Pancreas (tissue), 10 donors: ENCODE measurements at regions not wholly inside any gene's neighbourhood (a gene's known extent, or its start where the extent isn't known, plus 50 kb on each side); places are given as distances from the start of the nearest gene placed in this dataset.
A peak's percentile ranks its signal among the peaks of the same experiment; 100 is the strongest.
"Not testable (repeated sequence)": the region's sequence is repeated elsewhere in the genome, so short reads cannot be mapped to it uniquely, and the experiment has no call there.

Source experiments
- ATAC-seq, 4 donors: fragments of 200-7000 bp; cut with Tn5 transposase; one replicate each; pipeline versions ENCODE4 v1.8.0 to v1.9.1; 2020; ENCODE audit warnings: mild to moderate bottlenecking in 4 of 4, moderate library complexity in 4 of 4
- DNase-seq, 6 donors: peaks; one replicate each; pipeline ENCODE4 v3.0.0-alpha.2; 2020
- FAIRE-seq: peaks from 2 replicates; lab custom pipeline; 2012; peaks lifted over from hg19 to GRCh38; lab: Jason Lieb, UNC
- H3K27ac ChIP-seq, 4 donors: fragments of 200-600 bp; sonication (generic); 1 replicate in 3 of 4; 2 replicates in 1 of 4; pipeline versions ENCODE4 v1.5.0 to v1.8.0; 2020
- H3K27me3 ChIP-seq, 4 donors: fragments of 200-600 bp; one replicate each; pipeline ENCODE4 v1.8.0; 2021
- H3K36me3 ChIP-seq, 3 donors: fragments of 200-600 bp; sonication (generic) in 1 of 3; one replicate each; pipeline versions ENCODE4 v1.5.0 to v1.8.0; 2020 to 2021
- H3K4me1 ChIP-seq, 3 donors: fragments of 200-600 bp; one replicate each; pipeline ENCODE4 v1.8.0; 2021
- H3K4me3 ChIP-seq, 4 donors: fragments of 200-600 bp; sonication (generic) in 2 of 4; one replicate each; pipeline versions ENCODE4 v1.5.0 to v1.8.0; 2020 to 2021
- H3K9me3 ChIP-seq, 4 donors: fragments of 200-600 bp; one replicate each; pipeline ENCODE4 v1.8.0; 2021
- CTCF ChIP-seq, 4 donors: fragments of 200-600 bp; sonication (generic) in 3 of 4; IDR thresholded peaks; one replicate each; pipeline versions ENCODE4 v1.5.0 to v1.8.0; 2021; ENCODE audit warnings: antibody characterized with exemption in 4 of 4
- WGBS, 2 donors: extraction: QIAGEN DNeasy Blood & Tissue Kit; methylation state at CpG; one replicate each; pipeline ENCODE4 v1.1.7; 2013; 5-methylcytosine and 5-hydroxymethylcytosine counted together
- intact Hi-C, 3 donors: fragments of 100-400 bp; cut with DNase I; formaldehyde crosslinking; loops; one replicate each; pipeline versions ENCODE4 v1.11.1 to v1.14.2; 2022
- donor health status: healthy with polysubstance abuse.
- donor health status: DM: no; HTN: no; CAD: no; lungs with moderate emphysema.
- donor health status: DM: no; HTN: no; CAD: no.
- donor health status: control.
- donor health status: control.
- donor health status: Bipolar disorder and iron deficiency.
- donor health status: DM: yes; HTN: yes; CAD: no.
- donor health status: DM: no; HTN: no; CAD: no.
- donor health status: DM: no; HTN: no; CAD: no.
- donor health status: DM: yes; HTN: yes; CAD: no.

GRCh38 chr9:124146031-124146561, 111.7 kb upstream of the NEK6 start:
- no peak overlapping the region for H3K4me3 ChIP-seq
- WGBS, 2 donors: 81% methylated on average over 4 of the region's 4 CpGs

GRCh38 chr9:124149992-124150391, 107.8 kb upstream of the NEK6 start:
- FAIRE-seq (no peak), ATAC-seq (no peak), DNase-seq (no peak)
- intact Hi-C loops: no loop called here
- H3K4me1 ChIP-seq: no peaks in the 10 kb centered on the region
- H3K9me3 ChIP-seq: no peaks in the 10 kb centered on the region
- no peak overlapping the region for H3K27ac ChIP-seq
- 24 to 33% methylated on average over 1 of the region's 1 CpG for WGBS, 2 donors
- no peaks in the 10 kb centered on the region for H3K36me3 ChIP-seq
- no peak for TF ChIP-seq CTCF (IDR thresholded peaks at IDR 0.05)
- H3K27me3 ChIP-seq: no peaks in the 10 kb centered on the region
- H3K4me3 ChIP-seq: no peak overlapping the region

More at GRCh38 chr9:124146031-124146561, 111.7 kb upstream of the NEK6 start:
- Histone ChIP-seq H3K27me3 (no peaks in the 10 kb centered on the region), H3K4me1 (no peaks in the 10 kb centered on the region), H3K36me3 (no peaks in the 10 kb centered on the region), H3K27ac (no peak overlapping the region), H3K9me3 (no peaks in the 10 kb centered on the region)
- no peak for DNase-seq
- TF ChIP-seq CTCF (IDR thresholded peaks at IDR 0.05): no peak
- ATAC-seq: no peak
- no peak for FAIRE-seq
- intact Hi-C loops: no loop called here

GRCh38 chr9:124163760-124164255, 93.9 kb upstream of the NEK6 start:
- intact Hi-C loops: no loop called here
- no peaks in the 10 kb centered on the region for H3K27me3 ChIP-seq
- no peak for DNase-seq
- no peak overlapping the region for H3K4me3 ChIP-seq
- no peak for TF ChIP-seq CTCF (IDR thresholded peaks at IDR 0.05)
- WGBS, 2 donors: 42 to 44% methylated on average over 2 of the region's 2 CpGs
- H3K4me1 ChIP-seq: no peaks in the 10 kb centered on the region
- no peak for ATAC-seq
- FAIRE-seq: no peak
- H3K9me3 ChIP-seq: no peaks in the 10 kb centered on the region
- no peaks in the 10 kb centered on the region for H3K36me3 ChIP-seq
- H3K27ac ChIP-seq: no peak overlapping the region

GRCh38 chr9:124164811-124165210, 92.9 kb upstream of the NEK6 start:
- Histone ChIP-seq H3K36me3 (no peaks in the 10 kb centered on the region), H3K4me1 (no peaks in the 10 kb centered on the region), H3K4me3 (no peak overlapping the region), H3K9me3 (no peaks in the 10 kb centered on the region), H3K27me3 (no peaks in the 10 kb centered on the region), H3K27ac (no peak overlapping the region)
- no peak for DNase-seq
- no peak for TF ChIP-seq CTCF (IDR thresholded peaks at IDR 0.05)
- intact Hi-C loops: no loop called here
- 61 to 67% methylated on average over 5 of the region's 5 CpGs for WGBS, 2 donors
- FAIRE-seq: no peak
- ATAC-seq: peak in 1 of 4 donors; percentile 20

- Histone ChIP-seq H3K27me3 (no peaks in the 10 kb centered on the region), H3K36me3 (no peaks in the 10 kb centered on the region), H3K4me1 (no peaks in the 10 kb centered on the region), H3K27ac (no peak overlapping the region), H3K4me3 (no peak overlapping the region), H3K9me3 (no peaks in the 10 kb centered on the region)
- 80 to 93% methylated on average over 5 of the region's 5 CpGs for WGBS, 2 donors
- no peak for TF ChIP-seq CTCF (IDR thresholded peaks at IDR 0.05)
- DNase-seq (no peak), ATAC-seq (peak in 1 of 4 donors; percentile 29), FAIRE-seq (no peak)
- intact Hi-C loops: no loop called here
These were observed 83.3 kb upstream of the NEK6 start for GRCh38 chr9:124174433-124174832.

- H3K27ac ChIP-seq, DNase-seq, H3K36me3 ChIP-seq, H3K4me1 ChIP-seq, FAIRE-seq, H3K9me3 ChIP-seq, ATAC-seq, intact Hi-C loops, H3K27me3 ChIP-seq, H3K4me3 ChIP-seq: not testable (repeated sequence)
- WGBS, 2 donors: 94 to 96% methylated on average over 7 of the region's 7 CpGs
These were observed 80.2 kb upstream of the NEK6 start for GRCh38 chr9:124177522-124177921.
